ENCODE measurements at regions not wholly inside any gene's neighbourhood (a gene's known extent, or its start where the extent isn't known, plus 50 kb on each side); places are given as distances from the start of the nearest gene placed in this dataset.

GRCh38 chr11:15707971-15708370 lies 593.2 kb downstream of the INSC start:
- no peak for DNase-seq

- no peak for DNase-seq
These were observed 596.0 kb downstream of the INSC start for GRCh38 chr11:15710580-15711275.

- no peak for DNase-seq
These were observed 596.6 kb downstream of the INSC start for GRCh38 chr11:15711311-15711710.

GRCh38 chr11:15714641-15715399 lies 600.1 kb downstream of the INSC start:
- DNase-seq, result no peak

- DNase-seq, result no peak
These were observed 601.8 kb downstream of the INSC start for GRCh38 chr11:15716550-15716949.

- DNase-seq, result no peak
These were observed 605.7 kb downstream of the INSC start for GRCh38 chr11:15720460-15720859.

GRCh38 chr11:15723966-15724365 lies 609.2 kb downstream of the INSC start:
- no peak for DNase-seq

- DNase-seq, result no peak
These were observed 609.9 kb downstream of the INSC start for GRCh38 chr11:15724601-15725000.

GRCh38 chr11:15725246-15725645 lies 610.5 kb downstream of the INSC start:
- DNase-seq, result no peak

GRCh38 chr11:15726221-15726746 lies 611.6 kb downstream of the INSC start:
- no peak for DNase-seq

GRCh38 chr11:15726893-15727519 lies 612.3 kb downstream of the INSC start:
- no peak for DNase-seq

GRCh38 chr11:15727520-15727914 lies 612.8 kb downstream of the INSC start:
- DNase-seq, result no peak

- DNase-seq, result no peak
These were observed 613.5 kb downstream of the INSC start for GRCh38 chr11:15728207-15728606.

- DNase-seq, result no peak
These were observed 615.7 kb downstream of the INSC start for GRCh38 chr11:15730263-15730994.

- no peak for DNase-seq
These were observed 616.3 kb downstream of the INSC start for GRCh38 chr11:15730995-15731385.

GRCh38 chr11:15735706-15736105 lies 620.6 kb downstream of the SOX6 start:
- DNase-seq, result no peak

GRCh38 chr11:15737320-15737719 lies 619.0 kb downstream of the SOX6 start:
- no peak for DNase-seq

- DNase-seq, result no peak
These were observed 617.4 kb downstream of the SOX6 start for GRCh38 chr11:15738931-15739330.

- no peak for DNase-seq
These were observed 613.5 kb downstream of the SOX6 start for GRCh38 chr11:15742626-15743519.

- no peak for DNase-seq
These were observed 611.7 kb downstream of the SOX6 start for GRCh38 chr11:15744693-15745092.

GRCh38 chr11:15745266-15745665 lies 611.1 kb downstream of the SOX6 start:
- no peak for DNase-seq

- DNase-seq, result no peak
These were observed 608.7 kb downstream of the SOX6 start for GRCh38 chr11:15747671-15748070.
